K562 (cell line): ENCODE measurements at regions not wholly inside any gene's neighbourhood (a gene's known extent, or its start where the extent isn't known, plus 50 kb on each side); places are given as distances from the start of the nearest gene placed in this dataset.

ENCODE experiments used
- ATAC-seq: fragments of 200-7000 bp; cut with Tn5 transposase; 3 replicates; pipeline ENCODE4 v1.9.1; 2020; ENCODE audit warnings: moderate library complexity
- BruUV-seq: library from RNA; stranded (reverse); fragments of 400-500 nt; replicated peaks from 2 replicates; lab custom pipeline; 2021; lab: Mats Ljungman, UMichigan
- CTCF ChIA-PET: fragments of 300-600 bp; formaldehyde crosslinking; extraction: SDS; loops from one replicate; lab custom pipeline; 2021; ENCODE audit warnings: low intra/inter-chr PET ratio; lab: Yijun Ruan, JAX
- POLR2A ChIA-PET: fragments of 300-600, 350-650 bp; sonication (Branson Sonifier 250); formaldehyde crosslinking; extraction: SDS; loops from one replicate; lab custom pipeline; 2021; ENCODE audit warnings: antibody characterized with exemption, inconsistent platforms; lab: Yijun Ruan, JAX
- DNase-seq, 4 experiments: peaks; one replicate each; pipeline versions ENCODE4 v3.0.0 to v3.0.0-alpha.2; 2011 to 2018; ENCODE audit warnings: low spot score in 3 of 4, mixed read lengths in 3 of 4; ENCODE audit errors: extremely low read depth in 1 of 4
- FAIRE-seq: peaks from 2 replicates; lab custom pipeline; 2011; peaks lifted over from hg19 to GRCh38; lab: Jason Lieb, UNC
- H2AFZ ChIP-seq: 2 replicates; pipeline ENCODE4 v1.6.0; 2011; ENCODE audit warnings: low read depth, low read length, control low read depth, inconsistent platforms
- H3K27ac ChIP-seq: fragments of 200-600 bp; 3 replicates; pipeline ENCODE4 v1.8.0; 2011; ENCODE audit warnings: low read depth, mild to moderate bottlenecking, control low read depth, inconsistent platforms, low read length, moderate library complexity, mixed read lengths; ENCODE audit errors: extremely low read depth
- H3K27me3 ChIP-seq, 2 experiments: fragments of 300-600 bp in 1 of 2; 2 replicates in 1 of 2; 3 replicates in 1 of 2; pipeline versions ENCODE4 v1.6.0 to v1.8.0; 2011; ENCODE audit warnings: inconsistent platforms in 2 of 2, low read length in 2 of 2, mild to moderate bottlenecking in 1 of 2, mixed read lengths in 1 of 2, moderate library complexity in 1 of 2; ENCODE audit not compliant: control insufficient read depth in 2 of 2, insufficient read depth in 2 of 2
- H3K36me3 ChIP-seq: fragments of 300-600 bp; 3 replicates; pipeline ENCODE4 v1.8.0; 2011; ENCODE audit warnings: mild to moderate bottlenecking, low read length, inconsistent platforms; ENCODE audit not compliant: control insufficient read depth, insufficient read depth
- H3K4me1 ChIP-seq, 2 experiments: fragments of 200-600 bp in 1 of 2; replicated peaks in 1 of 2; 2 replicates in 1 of 2; 3 replicates in 1 of 2; pipeline versions ENCODE4 v1.5.1 to v1.8.0; 2011; ENCODE audit warnings: inconsistent platforms in 2 of 2, low read length in 2 of 2, mild to moderate bottlenecking in 1 of 2, mixed read lengths in 1 of 2, moderate library complexity in 1 of 2; ENCODE audit not compliant: control insufficient read depth in 2 of 2, insufficient read depth in 2 of 2
- H3K4me2 ChIP-seq: 2 replicates; pipeline ENCODE4 v1.6.1; 2011; ENCODE audit warnings: low read length, control low read depth, inconsistent platforms, mixed read lengths; ENCODE audit not compliant: insufficient read depth
- H3K4me3 ChIP-seq: fragments of 200-600 bp; sonication (generic), shearing (Covaris generic); 2 replicates; pipeline ENCODE4 v1.5.1; 2016; ENCODE audit warnings: control low read depth, inconsistent platforms
- H3K79me2 ChIP-seq: fragments of 200-600 bp; 3 replicates; pipeline ENCODE4 v1.8.0; 2011; ENCODE audit warnings: low read length, inconsistent platforms; ENCODE audit not compliant: control insufficient read depth, insufficient read depth
- H3K9ac ChIP-seq, 2 experiments: 2 replicates each; pipeline versions ENCODE4 v1.6.0 to v1.6.1; 2011; ENCODE audit warnings: low read depth in 2 of 2, low read length in 2 of 2, control low read depth in 1 of 2, inconsistent platforms in 1 of 2, mild to moderate bottlenecking in 1 of 2, mixed read lengths in 1 of 2; ENCODE audit not compliant: insufficient read depth in 1 of 2
- H3K9me1 ChIP-seq: one replicate; pipeline ENCODE4 v1.6.0; 2011; ENCODE audit warnings: inconsistent platforms, mild to moderate bottlenecking, low read length, moderate library complexity; ENCODE audit not compliant: control insufficient read depth, insufficient read depth
- H3K9me3 ChIP-seq: replicated peaks from 2 replicates; pipeline ENCODE4 v1.5.1; 2011; ENCODE audit warnings: low read depth, low read length, inconsistent platforms; ENCODE audit not compliant: control insufficient read depth, insufficient read depth
- H4K20me1 ChIP-seq: replicated peaks from 2 replicates; pipeline ENCODE4 v1.6.1; 2011; ENCODE audit warnings: low read length, inconsistent platforms, mixed read lengths; ENCODE audit not compliant: control insufficient read depth, insufficient read depth
- KLF1 ChIP-seq: fragments of 450-650 bp; IDR thresholded peaks from 2 replicates; pipeline ENCODE4 v1.6.1; 2016; ENCODE audit warnings: missing genetic modification characterization, missing compliant biosample characterization
- MYC ChIP-seq, 2 experiments: fragments of 250-450 bp in 1 of 2; sonication (Bioruptor Pico) in 1 of 2; IDR thresholded peaks; 2 replicates each; pipeline versions ENCODE4 v1.5.1 to v1.6.1; 2012 to 2021; ENCODE audit warnings: low read depth in 2 of 2, borderline replicate concordance in 1 of 2, improper control_type of control experiment in 1 of 2, low read length in 1 of 2, mild to moderate bottlenecking in 1 of 2, moderate library complexity in 1 of 2
- SMAD3 ChIP-seq: fragments of 450-650 bp; formaldehyde crosslinking; conservative IDR thresholded peaks from 2 replicates; pipeline ENCODE4 v1.4.0; 2020; ENCODE audit warnings: mild to moderate bottlenecking
- ZNF165 ChIP-seq: fragments of 250-450 bp; sonication (Bioruptor Pico); IDR thresholded peaks from 2 replicates; pipeline ENCODE4 v1.4.0; 2020; ENCODE audit warnings: borderline replicate concordance
- ZNF354B ChIP-seq: fragments of 250-450 bp; sonication (Bioruptor Pico); IDR thresholded peaks from 2 replicates; pipeline ENCODE4 v1.4.0; 2020
- WGBS: fragments of 100-300 bp; shearing (Covaris generic); methylation state at CpG from one replicate; pipeline ENCODE4 v1.1.6; 2016; ENCODE audit warnings: low coverage, mixed read lengths; ENCODE audit not compliant: insufficient coverage; ENCODE audit errors: missing lambda C conversion rate; 5-methylcytosine and 5-hydroxymethylcytosine counted together
- in situ Hi-C: fragments of 300-500 bp; cut with MboI; formaldehyde crosslinking; loops from 4 replicates; pipeline ENCODE4 v1.15.0; 2018; ENCODE audit warnings: inconsistent platforms, mixed read lengths
- intact Hi-C: fragments of 100-400 bp; cut with micrococcal nuclease; formaldehyde crosslinking; loops from 2 replicates; pipeline ENCODE4 v1.14.2; 2022
- TF ChIP-seq, protein P1 (sequence below): fragments of 250-450 bp; sonication (Bioruptor Pico); IDR thresholded peaks from 2 replicates; pipeline ENCODE4 v1.4.0; 2020; ENCODE audit warnings: mild to moderate bottlenecking

DNA sequence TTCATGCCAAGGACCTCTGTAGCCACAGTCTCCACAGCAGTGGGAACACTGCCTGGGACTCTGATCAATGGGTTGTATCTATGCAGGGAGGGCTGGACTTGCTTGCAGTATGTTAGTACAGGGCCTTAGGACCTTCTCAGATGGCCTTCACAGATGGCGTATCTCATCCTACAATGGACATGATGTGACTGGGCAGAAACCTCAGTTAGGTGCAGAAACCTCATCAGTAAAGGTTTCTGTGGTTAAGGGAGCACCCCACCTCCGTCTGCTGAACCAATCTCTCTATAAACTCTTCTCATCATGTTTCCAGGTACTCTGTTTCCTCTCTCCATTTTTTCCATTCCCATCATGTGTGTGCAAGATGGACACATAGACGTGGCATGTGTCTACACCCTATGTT lies 154.9 kb downstream of the EVX1 start:
- ChIA-PET CTCF (no interaction called here), POLR2A (no interaction called here)
- H3K4me1 ChIP-seq = no peaks in the 10 kb centered on the region
- ATAC-seq (no peak), DNase-seq (no peak), FAIRE-seq (no peak)
- in situ Hi-C loops (no loop called here), intact Hi-C loops (no loop called here)
- no peak overlapping the region for H3K9ac ChIP-seq
- no peak overlapping the region for H3K4me2 ChIP-seq
- 20% methylated on average over 3 of the region's 3 CpGs for WGBS
- no peak overlapping the region for H2AFZ ChIP-seq
- no TSS peak for BruUV-seq
- 0 out of 2 replicates have a peak, but pooled peaks cover 8% of the 10 kb centered on the region for H4K20me1 ChIP-seq
- H3K27ac ChIP-seq = no peak overlapping the region
- H3K4me3 ChIP-seq = no peak overlapping the region
- no peaks in the 10 kb centered on the region for H3K9me1 ChIP-seq
- TF ChIP-seq SMAD3 (CRISPR knock-in tag) (no peak), ZNF165 (CRISPR knock-in tag) (no peak), ZNF354B (CRISPR knock-in tag) (no peak), KLF1 (tag) (no peak), MYC (IDR thresholded peaks at IDR 0.05; ENCODE audit: low read depth, low read length) (no peak), MYC (CRISPR knock-in tag; IDR thresholded peaks at IDR 0.05; ENCODE audit: borderline replicate concordance, low read depth) (no peak)
- TF ChIP-seq, protein P1, sequence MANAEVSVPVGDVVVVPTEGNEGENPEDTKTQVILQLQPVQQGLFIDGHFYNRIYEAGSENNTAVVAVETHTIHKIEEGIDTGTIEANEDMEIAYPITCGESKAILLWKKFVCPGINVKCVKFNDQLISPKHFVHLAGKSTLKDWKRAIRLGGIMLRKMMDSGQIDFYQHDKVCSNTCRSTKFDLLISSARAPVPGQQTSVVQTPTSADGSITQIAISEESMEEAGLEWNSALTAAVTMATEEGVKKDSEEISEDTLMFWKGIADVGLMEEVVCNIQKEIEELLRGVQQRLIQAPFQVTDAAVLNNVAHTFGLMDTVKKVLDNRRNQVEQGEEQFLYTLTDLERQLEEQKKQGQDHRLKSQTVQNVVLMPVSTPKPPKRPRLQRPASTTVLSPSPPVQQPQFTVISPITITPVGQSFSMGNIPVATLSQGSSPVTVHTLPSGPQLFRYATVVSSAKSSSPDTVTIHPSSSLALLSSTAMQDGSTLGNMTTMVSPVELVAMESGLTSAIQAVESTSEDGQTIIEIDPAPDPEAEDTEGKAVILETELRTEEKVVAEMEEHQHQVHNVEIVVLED (CRISPR knock-in tag) = no peak
- no peaks in the 10 kb centered on the region for H3K79me2 ChIP-seq
- no peaks in the 10 kb centered on the region for H3K36me3 ChIP-seq
- peaks cover 0 to 8% of the 10 kb centered on the region in 2 experiments; a peak in 1 of 5 replicates for H3K27me3 ChIP-seq
- H3K9me3 ChIP-seq = no peaks in the 10 kb centered on the region
